GM19467 (cell line): ENCODE measurements at regions not wholly inside any gene's neighbourhood (a gene's known extent, or its start where the extent isn't known, plus 50 kb on each side); places are given as distances from the start of the nearest gene placed in this dataset.
"Not testable (repeated sequence)": the region's sequence is repeated elsewhere in the genome, so short reads cannot be mapped to it uniquely, and the experiment has no call there.

Experiments used
- ATAC-seq: cut with Tn5 transposase; IDR thresholded peaks from one replicate; pipeline ENCODE4 v1.9.1; 2021; ENCODE audit warnings: mild to moderate bottlenecking, moderate library complexity; ENCODE audit not compliant: unreplicated experiment

DNA sequence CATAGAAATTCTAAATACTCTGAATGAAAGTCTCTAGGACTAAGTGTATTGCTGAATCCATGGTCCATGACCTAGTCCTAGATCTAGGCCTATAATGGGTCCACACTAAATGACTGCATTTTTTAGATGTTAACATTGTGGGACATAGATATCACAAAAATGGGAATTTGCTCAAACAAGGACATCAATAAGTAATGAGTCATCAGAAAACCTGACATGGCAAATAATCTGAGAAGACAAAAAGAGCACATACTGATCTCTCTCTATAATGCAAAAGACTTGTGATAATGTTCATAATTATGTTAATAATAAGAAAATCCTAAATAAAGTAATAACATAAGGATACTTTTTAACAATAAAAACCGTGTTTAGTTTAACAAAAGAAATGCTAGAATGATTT lies 1168.4 kb downstream of the FSCB start:
- no peak for ATAC-seq

GRCh38 chr14:43336351-43336750 lies 1170.7 kb downstream of the FSCB start:
- no peak for ATAC-seq

DNA sequence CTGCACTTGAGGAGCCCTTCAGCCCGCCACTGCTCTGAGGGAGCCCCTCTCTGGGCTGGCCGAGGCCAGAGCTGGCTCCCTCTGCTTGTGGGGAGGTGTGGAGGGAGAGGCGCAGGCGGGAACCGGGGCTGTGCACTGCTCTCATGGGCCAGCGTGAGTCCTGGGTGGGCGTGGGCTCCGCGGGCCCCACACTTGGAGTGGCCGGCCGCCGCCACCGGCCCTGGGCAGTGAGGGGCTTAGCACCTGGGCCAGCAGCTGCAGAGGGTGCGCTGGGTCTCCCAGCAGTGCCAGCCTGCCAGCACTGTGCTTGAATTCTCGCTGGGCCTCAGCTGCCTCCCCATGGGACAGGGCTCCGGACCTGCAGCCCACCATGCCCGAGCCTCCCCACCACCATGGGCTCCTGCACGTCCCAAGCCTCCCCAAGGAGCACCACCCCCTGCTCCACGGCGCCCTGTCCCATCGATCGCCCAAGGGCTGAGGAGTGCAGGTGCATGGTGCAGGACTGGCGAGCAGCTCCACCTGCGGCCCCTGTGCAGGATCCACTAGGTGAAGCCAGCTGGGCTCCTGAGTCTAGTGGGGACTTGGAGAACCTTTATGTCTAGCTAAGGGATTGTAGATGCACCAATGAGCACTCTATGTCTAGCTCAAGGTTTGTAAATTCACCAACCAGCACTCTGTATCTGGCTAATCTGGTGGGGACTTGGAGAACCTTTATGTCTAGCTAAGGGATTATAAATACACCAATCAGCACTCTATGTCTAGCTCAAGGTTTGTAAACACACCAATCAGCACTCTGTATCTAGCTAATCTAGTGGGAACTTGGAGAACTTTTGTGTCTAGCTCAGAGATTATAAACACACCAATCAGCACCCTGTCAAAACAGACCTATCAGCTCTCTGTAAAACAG lies 1180.3 kb downstream of the FSCB start:
- not testable (repeated sequence) for ATAC-seq

DNA sequence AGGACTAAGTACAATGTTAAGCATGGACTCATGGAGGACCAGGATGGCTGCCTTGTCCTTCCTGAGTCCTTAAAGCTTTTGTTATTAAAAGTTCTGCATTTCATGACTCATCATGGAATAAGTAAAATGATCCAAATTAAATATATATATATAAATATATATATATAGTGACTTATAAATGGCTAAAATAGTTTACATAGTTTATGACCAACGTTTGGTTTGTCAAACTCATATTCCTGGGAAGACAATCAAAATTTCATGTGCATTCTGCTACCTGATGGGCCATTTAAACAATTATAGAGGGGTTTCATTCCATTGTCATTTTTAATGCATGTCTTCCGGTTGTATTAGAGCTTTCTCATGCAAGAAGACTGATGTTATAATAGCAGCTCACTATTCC lies 1190.7 kb downstream of the FSCB start:
- ATAC-seq: no peak

DNA sequence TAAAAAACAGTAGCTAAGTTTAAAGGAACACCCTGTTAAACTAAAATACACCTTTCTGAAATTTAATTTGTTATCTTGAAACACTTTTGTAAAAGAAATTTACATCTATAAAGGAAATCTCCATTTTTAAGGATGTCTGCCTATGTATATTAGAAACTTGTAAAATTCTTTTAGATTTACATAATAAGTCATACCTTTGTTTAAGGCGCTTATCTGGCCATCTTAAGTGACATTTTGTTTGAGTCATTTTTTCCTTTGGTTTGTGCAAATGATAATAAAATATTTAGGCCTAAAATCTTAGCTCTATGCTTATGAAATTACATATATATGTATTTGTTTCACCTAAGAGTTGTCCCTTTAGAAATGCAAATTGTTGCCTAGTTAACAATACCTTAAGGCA lies 1193.4 kb downstream of the FSCB start:
- ATAC-seq: no peak

DNA sequence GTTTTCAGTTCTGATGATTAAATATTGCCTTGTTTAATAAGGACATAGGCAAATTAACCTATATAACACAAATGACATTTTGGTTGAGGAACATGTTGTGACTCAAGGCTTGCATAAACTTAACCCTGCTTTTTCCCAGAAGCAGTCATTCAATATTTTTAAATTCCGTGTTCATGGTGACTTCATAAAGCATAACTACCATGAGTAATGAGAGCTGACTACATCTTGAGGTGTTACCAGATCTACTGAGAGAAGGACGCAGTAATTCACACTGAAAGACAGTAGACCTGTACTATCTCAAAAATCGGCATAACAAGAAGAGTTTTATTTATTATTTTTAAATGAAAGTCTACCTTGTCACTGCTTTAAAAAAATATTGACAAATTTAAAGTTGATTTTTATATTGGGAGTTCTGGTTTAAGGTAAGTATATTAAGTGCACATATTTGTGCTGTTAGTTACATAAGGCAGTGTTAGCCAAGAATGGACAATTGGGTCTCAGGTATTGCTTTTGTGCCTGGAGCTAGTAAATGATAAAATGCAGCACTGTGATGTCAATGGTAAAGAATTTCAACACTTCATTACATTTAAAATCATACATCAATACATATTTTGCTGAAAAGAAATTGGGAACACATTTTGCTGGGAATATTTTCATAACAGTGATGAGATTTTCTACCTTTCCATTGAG lies 1198.5 kb downstream of the FSCB start:
- no peak for ATAC-seq

GRCh38 chr14:43307836-43308235 lies 1199.2 kb downstream of the FSCB start:
- ATAC-seq: no peak

GRCh38 chr14:43306053-43306452 lies 1201.0 kb downstream of the FSCB start:
- ATAC-seq: no peak

GRCh38 chr14:43297794-43298193 lies 1209.3 kb downstream of the FSCB start:
- no peak for ATAC-seq

- not testable (repeated sequence) for ATAC-seq
Measured at GRCh38 chr14:43296061-43296460, 1211.0 kb downstream of the FSCB start.

GRCh38 chr14:43285575-43285974 lies 1221.5 kb downstream of the FSCB start:
- ATAC-seq: no peak

- no peak for ATAC-seq
Measured at GRCh38 chr14:43260056-43260455, 1247.0 kb downstream of the FSCB start.

GRCh38 chr14:43258396-43258795 lies 1248.7 kb downstream of the FSCB start:
- ATAC-seq: no peak

- ATAC-seq: not testable (repeated sequence)
Measured at GRCh38 chr14:43256996-43257395, 1250.1 kb downstream of the FSCB start.

- no peak for ATAC-seq
Measured at GRCh38 chr14:43252866-43253265, 1254.2 kb downstream of the FSCB start.

DNA sequence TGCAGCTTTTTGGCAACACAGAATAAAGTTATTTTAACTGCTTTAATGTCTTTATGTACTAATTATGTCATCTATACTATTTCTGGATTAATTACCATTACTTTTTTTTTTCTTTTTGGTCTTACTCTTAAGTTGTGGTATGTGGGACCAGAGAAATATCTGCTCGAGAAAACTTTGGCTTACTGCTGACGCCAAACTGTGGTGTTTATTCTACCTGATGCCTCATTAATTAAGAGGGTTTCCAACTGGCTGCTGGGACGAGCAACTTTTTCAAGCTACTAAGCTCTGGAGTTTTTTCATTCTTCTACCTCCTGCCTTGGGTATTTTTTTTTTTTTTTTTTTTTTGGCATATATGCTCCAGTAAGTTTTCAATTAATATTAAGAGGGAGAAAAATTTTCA lies 1257.5 kb downstream of the FSCB start:
- ATAC-seq: no peak

- ATAC-seq: no peak
Measured at GRCh38 chr14:43249116-43249515, 1258.0 kb downstream of the FSCB start.

- no peak for ATAC-seq
Measured at GRCh38 chr14:43247877-43248276, 1259.2 kb downstream of the FSCB start.

GRCh38 chr14:43244142-43244625 lies 1262.9 kb downstream of the FSCB start:
- ATAC-seq: no peak

DNA sequence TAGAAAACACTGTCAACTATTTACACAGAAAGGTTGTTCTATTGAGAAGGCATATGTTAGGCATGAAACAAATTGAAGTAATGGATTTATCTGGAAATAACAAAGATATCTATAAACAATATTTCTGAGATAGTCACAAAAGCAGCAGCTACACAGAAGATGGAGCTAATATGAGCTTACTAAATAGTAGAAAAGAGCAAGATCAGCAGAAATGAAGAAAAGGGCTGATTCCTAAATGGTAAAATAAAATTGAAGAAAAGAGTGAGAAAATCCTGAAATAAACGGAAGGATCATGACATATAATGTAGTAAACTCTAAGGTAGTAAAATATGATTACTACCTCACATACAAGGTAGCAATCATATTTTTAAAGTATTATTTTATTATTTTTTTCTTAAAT lies 1263.9 kb downstream of the FSCB start:
- ATAC-seq: no peak

- ATAC-seq: no peak
Measured at GRCh38 chr14:43232261-43232660, 1274.8 kb downstream of the FSCB start.

DNA sequence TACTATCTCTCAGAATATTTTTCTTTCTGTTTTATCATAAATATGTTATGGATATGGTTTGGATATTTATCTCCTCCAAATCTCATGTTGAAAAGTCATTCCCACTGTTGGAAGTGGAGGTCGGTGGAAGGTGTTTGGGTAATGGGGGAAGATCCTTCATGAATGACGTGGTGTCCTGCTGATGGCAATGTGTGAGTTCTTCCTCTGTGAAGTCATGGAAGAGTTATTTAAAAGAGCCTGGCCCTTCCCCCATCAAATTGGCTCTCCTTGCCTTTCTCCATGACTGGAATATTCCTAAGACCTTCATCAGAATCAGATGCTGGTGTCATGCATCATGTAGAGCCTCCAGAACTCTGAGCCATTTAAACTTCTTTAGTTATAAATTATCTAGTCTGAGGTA lies 1291.6 kb downstream of the FSCB start:
- no peak for ATAC-seq
